ENCODE measurements at regions not wholly inside any gene's neighbourhood (a gene's known extent, or its start where the extent isn't known, plus 50 kb on each side); places are given as distances from the start of the nearest gene placed in this dataset.

- TF ChIP-seq, protein P1, sequence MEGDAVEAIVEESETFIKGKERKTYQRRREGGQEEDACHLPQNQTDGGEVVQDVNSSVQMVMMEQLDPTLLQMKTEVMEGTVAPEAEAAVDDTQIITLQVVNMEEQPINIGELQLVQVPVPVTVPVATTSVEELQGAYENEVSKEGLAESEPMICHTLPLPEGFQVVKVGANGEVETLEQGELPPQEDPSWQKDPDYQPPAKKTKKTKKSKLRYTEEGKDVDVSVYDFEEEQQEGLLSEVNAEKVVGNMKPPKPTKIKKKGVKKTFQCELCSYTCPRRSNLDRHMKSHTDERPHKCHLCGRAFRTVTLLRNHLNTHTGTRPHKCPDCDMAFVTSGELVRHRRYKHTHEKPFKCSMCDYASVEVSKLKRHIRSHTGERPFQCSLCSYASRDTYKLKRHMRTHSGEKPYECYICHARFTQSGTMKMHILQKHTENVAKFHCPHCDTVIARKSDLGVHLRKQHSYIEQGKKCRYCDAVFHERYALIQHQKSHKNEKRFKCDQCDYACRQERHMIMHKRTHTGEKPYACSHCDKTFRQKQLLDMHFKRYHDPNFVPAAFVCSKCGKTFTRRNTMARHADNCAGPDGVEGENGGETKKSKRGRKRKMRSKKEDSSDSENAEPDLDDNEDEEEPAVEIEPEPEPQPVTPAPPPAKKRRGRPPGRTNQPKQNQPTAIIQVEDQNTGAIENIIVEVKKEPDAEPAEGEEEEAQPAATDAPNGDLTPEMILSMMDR (IDR thresholded peaks at IDR 0.05; ENCODE audit: low read depth, low read length, missing control alignments) = no peak
These were observed 108.1 kb upstream of the LSAMP start for GRCh38 chr3:116553355-116553754.

DNA sequence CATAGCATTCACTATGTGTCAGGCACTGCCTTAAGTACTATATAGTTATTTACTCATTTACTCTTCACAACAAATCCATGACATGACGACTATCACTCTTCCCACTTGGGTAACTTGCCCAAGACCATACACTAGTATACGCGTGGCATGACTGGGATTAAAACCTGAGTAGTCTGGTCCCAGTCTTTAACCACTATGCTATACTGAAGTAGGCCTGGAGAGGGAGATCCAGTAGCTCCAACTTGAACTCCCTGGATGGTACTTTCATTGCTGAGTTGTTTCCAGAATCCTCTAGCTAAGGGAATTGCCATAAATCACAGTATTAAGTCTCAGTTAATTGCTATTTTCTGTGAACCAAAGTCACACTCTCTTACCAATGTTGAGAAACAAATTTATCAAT lies 116.2 kb upstream of the LSAMP start:
- TF ChIP-seq, protein P1 (IDR thresholded peaks at IDR 0.05; ENCODE audit: low read depth, low read length, missing control alignments) = no peak
- no peak overlapping the region for H3K4me3 ChIP-seq (replicated peaks; ENCODE audit: low read depth, low read length)
- DNase-seq (ENCODE audit: extremely low read depth, low read depth) = no peak

More at GRCh38 chr3:116553355-116553754, 108.1 kb upstream of the LSAMP start:
- H3K4me3 ChIP-seq (replicated peaks; ENCODE audit: low read depth, low read length) = no peak overlapping the region
- DNase-seq (ENCODE audit: extremely low read depth, low read depth) = no peak

GRCh38 chr3:116563351-116563750 lies 118.1 kb upstream of the LSAMP start:
- TF ChIP-seq, protein P1 (IDR thresholded peaks at IDR 0.05; ENCODE audit: low read depth, low read length, missing control alignments) = no peak

GRCh38 chr3:116566478-116566960 lies 121.2 kb upstream of the LSAMP start:
- no peak overlapping the region for H3K4me3 ChIP-seq (replicated peaks; ENCODE audit: low read depth, low read length)
- TF ChIP-seq, protein P1 (IDR thresholded peaks at IDR 0.05; ENCODE audit: low read depth, low read length, missing control alignments) = no peak
- no peak for DNase-seq (ENCODE audit: extremely low read depth, low read depth)

More at GRCh38 chr3:116563351-116563750, 118.1 kb upstream of the LSAMP start:
- no peak for DNase-seq (ENCODE audit: extremely low read depth, low read depth)
- no peak overlapping the region for H3K4me3 ChIP-seq (replicated peaks; ENCODE audit: low read depth, low read length)

DNA sequence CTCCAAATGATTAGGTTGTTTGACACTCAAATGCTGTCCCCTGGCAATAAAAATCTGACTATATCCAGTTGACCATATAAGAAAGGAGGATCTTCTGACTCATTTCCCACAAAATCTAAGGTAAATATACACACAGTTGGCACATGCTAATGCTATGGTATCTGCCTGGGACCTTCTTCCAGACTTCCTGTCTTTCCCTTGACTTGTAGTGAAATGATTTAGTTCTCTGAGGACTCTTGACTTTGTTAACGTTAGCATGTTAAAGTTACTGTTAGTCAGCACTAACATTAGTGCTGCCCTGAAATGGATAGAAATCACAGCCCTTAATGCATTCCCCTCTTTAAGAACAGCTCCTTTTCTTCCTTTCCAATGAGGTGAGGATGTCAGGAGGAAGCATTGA lies 124.3 kb upstream of the LSAMP start:
- TF ChIP-seq, protein P1 (IDR thresholded peaks at IDR 0.05; ENCODE audit: low read depth, low read length, missing control alignments) = no peak
- no peak for DNase-seq (ENCODE audit: extremely low read depth, low read depth)

GRCh38 chr3:116579840-116580239 lies 129.7 kb upstream of the TUSC7 start:
- peak; percentile 1 for DNase-seq (ENCODE audit: extremely low read depth, low read depth)
- no peak overlapping the region for H3K4me3 ChIP-seq (replicated peaks; ENCODE audit: low read depth, low read length)
- TF ChIP-seq, protein P1 (IDR thresholded peaks at IDR 0.05; ENCODE audit: low read depth, low read length, missing control alignments) = no peak

More for the DNA sequence above, 124.3 kb upstream of the LSAMP start:
- H3K4me3 ChIP-seq (replicated peaks; ENCODE audit: low read depth, low read length) = no peak overlapping the region
